Fibroblast of villous mesenchyme (primary cell): ENCODE measurements at regions not wholly inside any gene's neighbourhood (a gene's known extent, or its start where the extent isn't known, plus 50 kb on each side); places are given as distances from the start of the nearest gene placed in this dataset.
A peak's percentile ranks its signal among the peaks of the same experiment; 100 is the strongest.

ENCODE experiments used
- DNase-seq: peaks from one replicate; pipeline ENCODE4 v3.0.0-alpha.2; 2010; ENCODE audit warnings: low read depth
- H3K4me3 ChIP-seq: 2 replicates; pipeline ENCODE4 v1.5.1; 2011; ENCODE audit warnings: low read depth, mild to moderate bottlenecking, low read length
- CTCF ChIP-seq: IDR thresholded peaks from 2 replicates; pipeline ENCODE4 v1.5.1; 2012; ENCODE audit warnings: low read depth, mild to moderate bottlenecking, low read length; ENCODE audit not compliant: insufficient read depth

- DNase-seq = no peak
- H3K4me3 ChIP-seq = no peak overlapping the region
- no peak for TF ChIP-seq CTCF
These were observed 173.8 kb upstream of the SMIM30 start for GRCh38 chr7:113292105-113292504.

- no peak for TF ChIP-seq CTCF
- H3K4me3 ChIP-seq = no peak overlapping the region
- DNase-seq = no peak
These were observed 172.7 kb upstream of the SMIM30 start for GRCh38 chr7:113291058-113291457.

- H3K4me3 ChIP-seq = no peak overlapping the region
- peak; percentile 20 for DNase-seq
- peak; percentile 43 for TF ChIP-seq CTCF
These were observed 170.9 kb upstream of the SMIM30 start for GRCh38 chr7:113289140-113289740.

- TF ChIP-seq CTCF = no peak
- no peak for DNase-seq
- no peak overlapping the region for H3K4me3 ChIP-seq
These were observed 167.1 kb upstream of the SMIM30 start for GRCh38 chr7:113285411-113285810.

- no peak overlapping the region for H3K4me3 ChIP-seq
- DNase-seq = no peak
These were observed 165.5 kb upstream of the SMIM30 start for GRCh38 chr7:113283861-113284260.

GRCh38 chr7:113282875-113283274 lies 164.5 kb upstream of the SMIM30 start:
- no peak overlapping the region for H3K4me3 ChIP-seq
- TF ChIP-seq CTCF = no peak
- DNase-seq = no peak

More at GRCh38 chr7:113283861-113284260, 165.5 kb upstream of the SMIM30 start:
- no peak for TF ChIP-seq CTCF

GRCh38 chr7:113281223-113281622 lies 162.9 kb upstream of the SMIM30 start:
- no peak for DNase-seq
- no peak overlapping the region for H3K4me3 ChIP-seq
- TF ChIP-seq CTCF = no peak
